Gastrocnemius medialis (tissue), 4 donors: ENCODE measurements at regions not wholly inside any gene's neighbourhood (a gene's known extent, or its start where the extent isn't known, plus 50 kb on each side); places are given as distances from the start of the nearest gene placed in this dataset.
"Not testable (repeated sequence)": the region's sequence is repeated elsewhere in the genome, so short reads cannot be mapped to it uniquely, and the experiment has no call there.

Experiments used
- ATAC-seq, 2 donors: fragments of 150-250 bp; one replicate each; pipeline ENCODE4 v1.9.1; 2016
- DNase-seq, 2 donors: peaks; one replicate each; pipeline ENCODE4 v3.0.0-alpha.2; 2019
- H3K27ac ChIP-seq, 4 donors: fragments of 200-600 bp; sonication (generic); 1 replicate in 1 of 4; 2 replicates in 3 of 4; pipeline ENCODE4 v1.5.1; 2016 to 2018; ENCODE audit warnings: mild to moderate bottlenecking in 2 of 4, moderate library complexity in 1 of 4
- H3K27me3 ChIP-seq, 3 donors: fragments of 200-600 bp; sonication (generic) in 2 of 3; 1 replicate in 1 of 3; 2 replicates in 2 of 3; pipeline versions ENCODE4 v1.5.1 to v1.6.0; 2016 to 2019; ENCODE audit warnings: mild to moderate bottlenecking in 1 of 3, moderate library complexity in 1 of 3
- H3K36me3 ChIP-seq, 2 donors: fragments of 200-600 bp; sonication (generic) in 1 of 2; one replicate each; pipeline ENCODE4 v1.5.1; 2017 to 2018
- H3K4me1 ChIP-seq, 2 donors: fragments of 200-600 bp; sonication (generic) in 1 of 2; one replicate each; pipeline ENCODE4 v1.5.1; 2016 to 2017; ENCODE audit warnings: mild to moderate bottlenecking in 2 of 2
- H3K4me3 ChIP-seq, 4 donors: fragments of 200-600 bp; sonication (generic) in 3 of 4; 1 replicate in 1 of 4; 2 replicates in 3 of 4; pipeline ENCODE4 v1.5.1; 2016 to 2019; ENCODE audit warnings: mild to moderate bottlenecking in 2 of 4
- H3K9me3 ChIP-seq, 3 donors: fragments of 200-600 bp; sonication (generic) in 2 of 3; 1 replicate in 1 of 3; 2 replicates in 2 of 3; pipeline ENCODE4 v1.5.1; 2016 to 2019
- POLR2A ChIP-seq, 2 donors: fragments of 450-650 bp; IDR thresholded peaks; one replicate each; pipeline ENCODE4 v1.6.1; 2017; ENCODE audit warnings: antibody characterized with exemption in 2 of 2, mild to moderate bottlenecking in 2 of 2, moderate library complexity in 2 of 2
- in situ Hi-C, 4 donors: fragments of 200-750 bp; cut with MboI; loops; one replicate each; pipeline versions ENCODE4 v1.15.0 to v1.8.0; 2017; ENCODE audit warnings: low sequenced_read_pairs in 4 of 4
- intact Hi-C: fragments of 100-400 bp; cut with DNase I; formaldehyde crosslinking; loops from one replicate; pipeline ENCODE4 v1.15.1; 2023; ENCODE audit warnings: low total_unique reads
- TF ChIP-seq, protein P1 (sequence below), 5 experiments: fragments of 450-650 bp in 3 of 5; fragments of 200-600 bp in 2 of 5; sonication (generic) in 2 of 5; IDR thresholded peaks in 4 of 5; conservative IDR thresholded peaks in 1 of 5; 1 replicate in 4 of 5; 2 replicates in 1 of 5; pipeline ENCODE4 v1.5.1; 2016 to 2019; ENCODE audit warnings: antibody characterized with exemption in 5 of 5, mild to moderate bottlenecking in 3 of 5, moderate library complexity in 3 of 5

DNA sequence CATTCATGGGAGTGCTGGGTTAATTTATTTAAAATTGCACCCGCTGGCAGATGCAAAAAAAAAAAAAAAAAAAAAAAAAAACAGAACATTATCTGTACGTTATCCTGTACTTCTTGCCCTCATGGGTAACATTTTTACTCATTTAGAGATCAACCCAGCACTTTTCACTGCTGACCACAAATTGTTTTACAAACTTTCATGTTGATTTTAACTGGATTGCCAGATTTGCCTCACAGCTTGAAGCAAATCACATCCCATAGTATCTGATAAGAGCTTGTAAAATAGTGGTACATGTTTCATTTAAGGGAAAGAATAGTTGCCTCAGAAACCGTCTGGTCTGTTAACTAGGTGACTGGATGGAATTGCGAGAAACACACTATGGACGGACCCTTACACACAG lies 640.8 kb downstream of the TRIML1 start:
- no peaks in the 10 kb centered on the region for H3K36me3 ChIP-seq
- no peak overlapping the region for H3K27ac ChIP-seq
- in situ Hi-C loops, result no loop called here
- no peaks in the 10 kb centered on the region for H3K4me1 ChIP-seq
- no peak overlapping the region for H3K4me3 ChIP-seq
- no peak for ATAC-seq
- no peak for DNase-seq
- TF ChIP-seq POLR2A (IDR thresholded peaks at IDR 0.05), result no peak
- TF ChIP-seq, protein P1, sequence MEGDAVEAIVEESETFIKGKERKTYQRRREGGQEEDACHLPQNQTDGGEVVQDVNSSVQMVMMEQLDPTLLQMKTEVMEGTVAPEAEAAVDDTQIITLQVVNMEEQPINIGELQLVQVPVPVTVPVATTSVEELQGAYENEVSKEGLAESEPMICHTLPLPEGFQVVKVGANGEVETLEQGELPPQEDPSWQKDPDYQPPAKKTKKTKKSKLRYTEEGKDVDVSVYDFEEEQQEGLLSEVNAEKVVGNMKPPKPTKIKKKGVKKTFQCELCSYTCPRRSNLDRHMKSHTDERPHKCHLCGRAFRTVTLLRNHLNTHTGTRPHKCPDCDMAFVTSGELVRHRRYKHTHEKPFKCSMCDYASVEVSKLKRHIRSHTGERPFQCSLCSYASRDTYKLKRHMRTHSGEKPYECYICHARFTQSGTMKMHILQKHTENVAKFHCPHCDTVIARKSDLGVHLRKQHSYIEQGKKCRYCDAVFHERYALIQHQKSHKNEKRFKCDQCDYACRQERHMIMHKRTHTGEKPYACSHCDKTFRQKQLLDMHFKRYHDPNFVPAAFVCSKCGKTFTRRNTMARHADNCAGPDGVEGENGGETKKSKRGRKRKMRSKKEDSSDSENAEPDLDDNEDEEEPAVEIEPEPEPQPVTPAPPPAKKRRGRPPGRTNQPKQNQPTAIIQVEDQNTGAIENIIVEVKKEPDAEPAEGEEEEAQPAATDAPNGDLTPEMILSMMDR (IDR thresholded peaks at IDR 0.05 in 4 of 5, conservative IDR thresholded peaks at IDR 0.05 in 1 of 5), result no peak
- H3K9me3 ChIP-seq, result no peaks in the 10 kb centered on the region
- H3K27me3 ChIP-seq, result no peaks in the 10 kb centered on the region
- intact Hi-C loops, result no loop called here

DNA sequence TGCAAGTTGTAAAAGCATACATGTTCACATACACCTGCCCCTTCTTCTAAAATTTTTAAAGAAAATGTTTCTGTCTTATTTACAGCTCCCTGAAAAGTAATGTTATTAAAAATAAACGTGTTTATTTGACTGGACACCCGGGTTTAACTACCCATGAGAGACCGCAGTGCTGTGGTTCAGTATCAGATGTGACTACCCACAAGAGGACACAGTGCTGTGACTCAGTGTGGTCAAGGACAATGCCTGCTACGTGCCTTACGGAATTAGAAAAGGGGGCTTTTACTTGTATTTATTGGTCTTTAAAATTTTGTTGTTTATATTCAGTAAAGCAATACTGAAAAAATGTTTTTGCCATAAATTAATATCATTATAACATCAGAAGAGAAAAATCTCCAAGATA lies 641.4 kb downstream of the TRIML1 start:
- no peaks in the 10 kb centered on the region for H3K9me3 ChIP-seq
- H3K4me3 ChIP-seq, result no peak overlapping the region
- no peaks in the 10 kb centered on the region for H3K27me3 ChIP-seq
- DNase-seq, result no peak
- no peak for ATAC-seq
- intact Hi-C loops, result no loop called here
- in situ Hi-C loops, result no loop called here
- no peak overlapping the region for H3K27ac ChIP-seq
- no peaks in the 10 kb centered on the region for H3K4me1 ChIP-seq
- no peaks in the 10 kb centered on the region for H3K36me3 ChIP-seq
- TF ChIP-seq, protein P1 (IDR thresholded peaks at IDR 0.05 in 4 of 5, conservative IDR thresholded peaks at IDR 0.05 in 1 of 5), result no peak
- no peak for TF ChIP-seq POLR2A (IDR thresholded peaks at IDR 0.05)

DNA sequence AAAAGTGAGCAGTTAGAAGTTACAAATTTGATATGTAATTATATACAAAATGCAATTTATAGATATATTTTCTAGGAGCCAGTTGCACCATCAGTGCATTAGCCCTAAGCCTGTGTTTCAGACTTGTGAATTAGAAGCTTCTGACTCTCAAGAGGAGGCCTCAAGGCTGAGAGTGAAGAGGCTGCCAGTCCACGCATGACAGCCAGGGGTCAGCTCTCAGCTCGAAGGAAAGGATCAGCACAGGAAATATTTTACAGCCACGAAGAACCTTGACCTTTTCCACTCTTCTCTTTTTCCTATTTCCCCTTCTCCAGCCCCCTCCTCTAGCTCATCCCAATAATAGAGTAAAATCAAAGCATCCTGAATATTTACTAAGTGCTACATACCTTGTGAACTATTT lies 642.4 kb downstream of the TRIML1 start:
- intact Hi-C loops (no loop called here), in situ Hi-C loops (no loop called here)
- DNase-seq, result no peak
- Histone ChIP-seq H3K27ac (no peak overlapping the region), H3K27me3 (no peaks in the 10 kb centered on the region), H3K36me3 (no peaks in the 10 kb centered on the region), H3K4me3 (no peak overlapping the region), H3K4me1 (no peaks in the 10 kb centered on the region), H3K9me3 (no peaks in the 10 kb centered on the region)
- no peak for TF ChIP-seq POLR2A (IDR thresholded peaks at IDR 0.05)
- TF ChIP-seq, protein P1 (IDR thresholded peaks at IDR 0.05 in 4 of 5, conservative IDR thresholded peaks at IDR 0.05 in 1 of 5), result peak in 2 of 5 experiments; percentile 22 to 28
- no peak for ATAC-seq

DNA sequence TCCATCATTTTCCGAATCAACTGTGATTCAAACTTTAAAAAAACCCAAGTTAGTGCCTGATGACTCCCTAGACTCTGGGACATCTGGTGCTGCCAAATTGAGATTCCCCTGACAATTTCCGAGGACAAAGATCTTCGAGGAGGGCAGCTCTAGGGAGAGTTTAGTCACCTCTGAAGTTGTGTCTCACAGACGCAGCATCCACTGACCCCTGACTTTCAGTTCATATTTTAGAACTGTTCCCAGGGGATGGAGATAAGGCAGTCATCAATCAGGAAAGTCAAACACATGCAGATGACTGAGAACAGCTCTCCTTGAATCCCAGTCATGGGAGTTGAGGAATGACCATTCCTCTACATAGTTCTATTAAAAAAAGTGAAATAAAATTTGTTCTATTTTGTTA lies 643.9 kb downstream of the TRIML1 start:
- no peaks in the 10 kb centered on the region for H3K27me3 ChIP-seq
- H3K9me3 ChIP-seq, result no peaks in the 10 kb centered on the region
- no peak overlapping the region for H3K4me3 ChIP-seq
- no peak for TF ChIP-seq POLR2A (IDR thresholded peaks at IDR 0.05)
- TF ChIP-seq, protein P1 (IDR thresholded peaks at IDR 0.05 in 4 of 5, conservative IDR thresholded peaks at IDR 0.05 in 1 of 5), result no peak
- in situ Hi-C loops (no loop called here), intact Hi-C loops (no loop called here)
- DNase-seq (no peak), ATAC-seq (no peak)
- H3K36me3 ChIP-seq, result no peaks in the 10 kb centered on the region
- no peaks in the 10 kb centered on the region for H3K4me1 ChIP-seq
- no peak overlapping the region for H3K27ac ChIP-seq

DNA sequence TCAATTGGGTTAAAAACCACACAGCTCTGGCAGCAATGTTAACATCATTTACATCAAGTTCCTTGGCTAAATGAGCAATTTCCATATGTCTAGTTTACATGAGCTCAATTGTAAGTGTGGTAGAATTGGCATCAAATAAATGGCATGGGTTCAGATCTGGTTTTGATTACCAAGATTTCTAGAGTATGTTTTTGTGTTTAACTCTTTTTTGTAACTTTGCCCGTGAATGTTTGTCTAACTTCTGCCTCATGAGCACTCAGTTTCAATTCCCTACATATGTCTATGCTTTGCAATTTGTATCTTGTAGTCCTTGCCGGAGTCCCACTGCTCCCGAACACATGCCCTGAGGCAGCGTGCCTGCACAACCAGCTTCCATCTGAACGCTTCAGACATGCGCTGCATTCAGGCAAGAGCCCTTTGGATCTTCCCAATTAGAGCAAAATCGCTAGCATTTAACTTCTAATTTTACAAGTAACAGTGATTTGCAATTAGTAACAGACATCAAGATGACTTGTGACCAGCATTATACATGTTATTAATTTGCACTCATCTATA lies 644.4 kb downstream of the TRIML1 start:
- H3K4me3 ChIP-seq, result no peak overlapping the region
- no peak for DNase-seq
- in situ Hi-C loops, result no loop called here
- TF ChIP-seq POLR2A (IDR thresholded peaks at IDR 0.05), result no peak
- TF ChIP-seq, protein P1 (IDR thresholded peaks at IDR 0.05 in 4 of 5, conservative IDR thresholded peaks at IDR 0.05 in 1 of 5), result no peak
- no peaks in the 10 kb centered on the region for H3K27me3 ChIP-seq
- intact Hi-C loops, result no loop called here
- H3K4me1 ChIP-seq, result no peaks in the 10 kb centered on the region
- no peak for ATAC-seq
- H3K9me3 ChIP-seq, result no peaks in the 10 kb centered on the region
- H3K36me3 ChIP-seq, result no peaks in the 10 kb centered on the region
- H3K27ac ChIP-seq, result no peak overlapping the region

DNA sequence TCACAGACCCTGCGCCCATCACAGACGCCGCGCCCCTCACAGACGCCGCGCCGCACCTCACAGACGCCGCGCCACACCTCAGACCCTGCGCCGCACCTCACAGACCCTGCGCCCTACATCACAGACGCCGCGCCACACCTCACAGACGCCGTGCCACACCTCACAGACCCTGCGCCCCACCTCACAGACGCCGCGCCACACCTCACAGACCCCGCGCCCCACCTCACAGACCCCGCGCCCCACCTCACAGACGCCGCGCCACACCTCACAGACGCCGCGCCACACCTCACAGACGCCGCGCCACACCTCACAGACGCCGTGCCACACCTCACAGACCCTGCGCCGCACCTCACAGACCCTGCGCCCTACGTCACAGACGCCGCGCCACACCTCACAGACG lies 657.4 kb downstream of the TRIML1 start:
- H3K27ac ChIP-seq, in situ Hi-C loops, DNase-seq, H3K4me1 ChIP-seq, H3K27me3 ChIP-seq, ATAC-seq, intact Hi-C loops, H3K9me3 ChIP-seq, H3K36me3 ChIP-seq, H3K4me3 ChIP-seq: not testable (repeated sequence)

DNA sequence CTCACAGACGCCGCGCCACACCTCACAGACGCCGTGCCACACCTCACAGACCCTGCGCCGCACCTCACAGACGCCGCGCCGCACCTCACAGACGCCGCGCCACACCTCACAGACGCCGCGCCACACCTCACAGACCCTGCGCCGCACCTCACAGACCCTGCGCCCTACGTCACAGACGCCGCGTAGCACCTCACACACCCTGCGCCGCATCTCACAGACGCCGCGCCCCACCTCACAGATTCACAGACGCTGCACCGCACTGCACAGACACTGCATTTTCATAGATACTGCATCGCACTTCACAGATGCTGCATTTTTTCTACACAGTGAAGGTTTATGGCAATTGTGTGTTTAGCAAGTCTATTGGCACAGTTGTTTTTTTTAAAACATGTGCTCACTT lies 657.8 kb downstream of the TRIML1 start:
- H3K27ac ChIP-seq, H3K9me3 ChIP-seq, DNase-seq, intact Hi-C loops, H3K36me3 ChIP-seq, H3K4me3 ChIP-seq, ATAC-seq, in situ Hi-C loops, H3K4me1 ChIP-seq, H3K27me3 ChIP-seq: not testable (repeated sequence)
